CD14-positive monocyte (primary cell): ENCODE measurements at regions not wholly inside any gene's neighbourhood (a gene's known extent, or its start where the extent isn't known, plus 50 kb on each side); places are given as distances from the start of the nearest gene placed in this dataset.

Source experiments
- DNase-seq, 3 donors: peaks; one replicate each; pipeline ENCODE4 v3.0.0-alpha.2; 2011 to 2022
- H2AFZ ChIP-seq: 2 replicates; pipeline ENCODE4 v1.6.0; 2012; ENCODE audit warnings: mild to moderate bottlenecking, low read depth, low read length, inconsistent platforms; ENCODE audit not compliant: insufficient read depth, poor library complexity, severe bottlenecking
- H3K27ac ChIP-seq, 2 donors: 1 replicate in 1 of 2; 2 replicates in 1 of 2; pipeline ENCODE4 v1.5.1; 2012 to 2013; ENCODE audit warnings: low read length in 2 of 2, control low read depth in 1 of 2, inconsistent platforms in 1 of 2, low read depth in 1 of 2, mild to moderate bottlenecking in 1 of 2
- H3K27me3 ChIP-seq, 2 donors: one replicate each; pipeline versions ENCODE4 v1.6.0 to v1.6.1; 2011 to 2013; ENCODE audit warnings: low read length in 2 of 2; ENCODE audit not compliant: control insufficient read depth in 2 of 2, insufficient read depth in 2 of 2
- H3K36me3 ChIP-seq, 2 donors: replicated peaks in 1 of 2; 1 replicate in 1 of 2; 2 replicates in 1 of 2; pipeline versions ENCODE4 v1.5.1 to v1.6.1; 2012 to 2013; ENCODE audit warnings: low read length in 2 of 2, control low read depth in 1 of 2, inconsistent platforms in 1 of 2, mild to moderate bottlenecking in 1 of 2; ENCODE audit not compliant: insufficient read depth in 2 of 2, control insufficient read depth in 1 of 2
- H3K4me1 ChIP-seq, 2 donors: 1 replicate in 1 of 2; 2 replicates in 1 of 2; pipeline versions ENCODE4 v1.5.1 to v1.6.1; 2012 to 2013; ENCODE audit warnings: low read length in 2 of 2, control low read depth in 1 of 2, inconsistent platforms in 1 of 2, mild to moderate bottlenecking in 1 of 2, moderate library complexity in 1 of 2; ENCODE audit not compliant: insufficient read depth in 2 of 2, control insufficient read depth in 1 of 2
- H3K4me2 ChIP-seq: replicated peaks from 2 replicates; pipeline ENCODE3; 2012; ENCODE audit warnings: low read length, moderate library complexity, mild to moderate bottlenecking; ENCODE audit not compliant: poor library complexity, severe bottlenecking; ENCODE audit errors: extremely low read depth
- H3K4me3 ChIP-seq, 3 experiments: fragments of 200-600 bp in 1 of 3; sonication (generic) in 1 of 3; replicated peaks in 1 of 3; 1 replicate in 2 of 3; 2 replicates in 1 of 3; pipeline ENCODE4 v1.5.1; 2011 to 2013; ENCODE audit warnings: low read length in 3 of 3, mild to moderate bottlenecking in 3 of 3, control low read depth in 2 of 3, low read depth in 2 of 3, inconsistent platforms in 1 of 3, moderate library complexity in 1 of 3
- H3K79me2 ChIP-seq: 2 replicates; pipeline ENCODE4 v1.6.0; 2012; ENCODE audit warnings: mild to moderate bottlenecking, control low read depth, inconsistent platforms, low read length, moderate library complexity; ENCODE audit not compliant: insufficient read depth
- H3K9ac ChIP-seq: 2 replicates; pipeline ENCODE4 v1.6.0; 2017; ENCODE audit warnings: low read length, mild to moderate bottlenecking; ENCODE audit not compliant: insufficient read depth, poor library complexity, severe bottlenecking
- H3K9me3 ChIP-seq, 2 donors: replicated peaks in 1 of 2; 1 replicate in 1 of 2; 2 replicates in 1 of 2; pipeline versions ENCODE4 v1.5.1 to v1.6.1; 2012 to 2013; ENCODE audit warnings: low read length in 2 of 2, control low read depth in 1 of 2; ENCODE audit not compliant: control insufficient read depth in 1 of 2, insufficient read depth in 1 of 2
- H4K20me1 ChIP-seq: 2 replicates; pipeline ENCODE4 v1.6.0; 2012; ENCODE audit warnings: mild to moderate bottlenecking, low read length, control low read depth, moderate library complexity; ENCODE audit not compliant: insufficient read depth
- H3K27ac Mint-ChIP-seq, 7 donors: one replicate each; pipeline ENCODE4 v1.8.0; 2020; ENCODE audit warnings: mild to moderate bottlenecking in 7 of 7, mixed read lengths in 7 of 7, moderate library complexity in 6 of 7, inconsistent platforms in 2 of 7
- H3K27me3 Mint-ChIP-seq, 3 donors: one replicate each; pipeline ENCODE4 v1.8.0; 2021 to 2022; ENCODE audit warnings: low read depth in 3 of 3, mild to moderate bottlenecking in 3 of 3, mixed read lengths in 3 of 3, moderate library complexity in 3 of 3, inconsistent platforms in 1 of 3
- H3K36me3 Mint-ChIP-seq, 2 donors: one replicate each; pipeline ENCODE4 v1.8.0; 2020; ENCODE audit warnings: mixed read lengths in 2 of 2, inconsistent platforms in 1 of 2, mild to moderate bottlenecking in 1 of 2
- H3K4me1 Mint-ChIP-seq: one replicate; pipeline ENCODE4 v1.8.0; 2020; ENCODE audit warnings: mild to moderate bottlenecking, mixed read lengths
- H3K4me3 Mint-ChIP-seq, 2 donors: one replicate each; pipeline ENCODE4 v1.8.0; 2020; ENCODE audit warnings: mild to moderate bottlenecking in 2 of 2, mixed read lengths in 2 of 2, moderate library complexity in 1 of 2
- H3K9me3 Mint-ChIP-seq, 7 donors: one replicate each; pipeline ENCODE4 v1.8.0; 2020 to 2022; ENCODE audit warnings: mixed read lengths in 7 of 7, mild to moderate bottlenecking in 6 of 7, moderate library complexity in 6 of 7, inconsistent platforms in 2 of 7
- WGBS: methylation state at CpG from one replicate; pipeline ENCODE4 v1.1.5; 2013; ENCODE audit warnings: missing lambda C conversion rate; ENCODE audit not compliant: insufficient coverage; 5-methylcytosine and 5-hydroxymethylcytosine counted together
- intact Hi-C, 2 donors: fragments of 100-400 bp; cut with micrococcal nuclease; formaldehyde crosslinking; loops; one replicate each; pipeline versions ENCODE4 v1.15.0 to v1.15.1; 2023
- TF ChIP-seq, protein P1 (sequence below): fragments of 200-600 bp; IDR thresholded peaks from one replicate; pipeline ENCODE4 v1.8.0; 2022; ENCODE audit warnings: antibody characterized with exemption, mild to moderate bottlenecking

DNA sequence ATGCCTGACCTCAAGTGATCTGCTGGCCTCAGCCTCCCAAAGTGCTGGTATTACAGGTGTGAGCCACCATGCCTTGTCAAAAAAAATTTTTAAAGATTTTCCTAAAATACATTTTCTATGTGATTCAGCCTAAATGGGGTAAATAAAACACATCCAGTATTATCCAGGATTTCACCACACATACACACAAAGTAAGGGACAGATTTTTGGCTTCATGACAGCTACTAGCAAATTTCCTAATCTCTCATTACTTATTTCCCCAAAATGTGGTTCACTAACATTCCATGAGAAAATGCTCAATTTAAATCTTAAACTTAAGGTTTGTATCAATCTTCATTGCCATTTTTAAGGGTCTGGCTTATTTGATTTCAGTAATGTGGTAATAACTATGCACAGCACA, 348.5 kb upstream of the INTU start:
- Histone ChIP-seq H3K27ac (no peak overlapping the region), H3K36me3 (no peaks in the 10 kb centered on the region), H3K9me3 (peaks cover 0 to 3% of the 10 kb centered on the region in 2 donors), H3K4me1 (no peaks in the 10 kb centered on the region), H3K4me2 (no peak overlapping the region), H2AFZ (no peak overlapping the region), H3K27me3 (no peaks in the 10 kb centered on the region), H3K9ac (no peak overlapping the region), H3K79me2 (no peaks in the 10 kb centered on the region), H3K4me3 (no peak overlapping the region), H4K20me1 (no peaks in the 10 kb centered on the region)
- Mint-ChIP-seq H3K9me3 (peaks cover 0 to 8% (median 0%) of the 10 kb centered on the region in 7 donors), H3K27ac (no peak overlapping the region), H3K4me1 (no peaks in the 10 kb centered on the region), H3K4me3 (no peak overlapping the region), H3K36me3 (no peaks in the 10 kb centered on the region), H3K27me3 (no peaks in the 10 kb centered on the region)
- intact Hi-C loops = no loop called here
- TF ChIP-seq, protein P1, sequence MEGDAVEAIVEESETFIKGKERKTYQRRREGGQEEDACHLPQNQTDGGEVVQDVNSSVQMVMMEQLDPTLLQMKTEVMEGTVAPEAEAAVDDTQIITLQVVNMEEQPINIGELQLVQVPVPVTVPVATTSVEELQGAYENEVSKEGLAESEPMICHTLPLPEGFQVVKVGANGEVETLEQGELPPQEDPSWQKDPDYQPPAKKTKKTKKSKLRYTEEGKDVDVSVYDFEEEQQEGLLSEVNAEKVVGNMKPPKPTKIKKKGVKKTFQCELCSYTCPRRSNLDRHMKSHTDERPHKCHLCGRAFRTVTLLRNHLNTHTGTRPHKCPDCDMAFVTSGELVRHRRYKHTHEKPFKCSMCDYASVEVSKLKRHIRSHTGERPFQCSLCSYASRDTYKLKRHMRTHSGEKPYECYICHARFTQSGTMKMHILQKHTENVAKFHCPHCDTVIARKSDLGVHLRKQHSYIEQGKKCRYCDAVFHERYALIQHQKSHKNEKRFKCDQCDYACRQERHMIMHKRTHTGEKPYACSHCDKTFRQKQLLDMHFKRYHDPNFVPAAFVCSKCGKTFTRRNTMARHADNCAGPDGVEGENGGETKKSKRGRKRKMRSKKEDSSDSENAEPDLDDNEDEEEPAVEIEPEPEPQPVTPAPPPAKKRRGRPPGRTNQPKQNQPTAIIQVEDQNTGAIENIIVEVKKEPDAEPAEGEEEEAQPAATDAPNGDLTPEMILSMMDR = no peak
- DNase-seq = no peak

DNA sequence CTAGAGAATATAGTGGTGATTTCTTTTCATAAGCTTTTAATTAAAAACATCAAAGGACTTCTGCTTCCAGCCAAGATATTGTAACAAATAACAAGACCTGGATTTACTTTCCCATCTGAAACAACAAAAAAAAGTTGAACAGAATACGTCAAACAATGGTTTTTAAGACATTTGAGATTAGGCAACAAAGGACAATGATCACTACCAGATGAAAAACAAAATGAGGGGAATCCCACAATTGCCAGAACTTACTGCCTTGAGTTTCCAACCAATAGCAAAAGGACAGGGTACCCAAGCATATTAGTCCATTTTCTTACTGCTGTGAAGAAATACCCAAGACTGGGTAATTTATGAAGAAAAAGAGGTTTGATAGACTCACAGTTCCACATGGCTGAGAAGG, 341.4 kb upstream of the INTU start:
- Mint-ChIP-seq H3K4me3 (no peak overlapping the region), H3K36me3 (no peaks in the 10 kb centered on the region), H3K27me3 (no peaks in the 10 kb centered on the region), H3K27ac (no peak overlapping the region), H3K4me1 (no peaks in the 10 kb centered on the region), H3K9me3 (peaks cover 6 to 18% (median 6%) of the 10 kb centered on the region in 7 donors)
- 83% methylated on average over 1 of the region's 1 CpG for WGBS
- Histone ChIP-seq H4K20me1 (no peaks in the 10 kb centered on the region), H3K36me3 (no peaks in the 10 kb centered on the region), H3K27ac (no peak overlapping the region), H3K4me3 (no peak overlapping the region), H2AFZ (no peak overlapping the region), H3K4me2 (no peak overlapping the region), H3K79me2 (no peaks in the 10 kb centered on the region), H3K9me3 (peaks cover 18 to 23% of the 10 kb centered on the region in 2 donors), H3K4me1 (no peaks in the 10 kb centered on the region), H3K9ac (no peak overlapping the region), H3K27me3 (no peaks in the 10 kb centered on the region)
- DNase-seq = no peak
- TF ChIP-seq, protein P1 = no peak
- intact Hi-C loops = no loop called here
